G401 (cell line): ENCODE measurements at regions not wholly inside any gene's neighbourhood (a gene's known extent, or its start where the extent isn't known, plus 50 kb on each side); places are given as distances from the start of the nearest gene placed in this dataset.
"Not testable (repeated sequence)": the region's sequence is repeated elsewhere in the genome, so short reads cannot be mapped to it uniquely, and the experiment has no call there.

Source experiments
- DNase-seq: peaks from one replicate; pipeline ENCODE4 v3.0.0-alpha.2; 2015; ENCODE audit warnings: low spot score
- in situ Hi-C: cut with HindIII; loops from 2 replicates; pipeline ENCODE4 v1.10.0; 2016; ENCODE audit warnings: low sequenced_read_pairs, mixed read lengths

DNA sequence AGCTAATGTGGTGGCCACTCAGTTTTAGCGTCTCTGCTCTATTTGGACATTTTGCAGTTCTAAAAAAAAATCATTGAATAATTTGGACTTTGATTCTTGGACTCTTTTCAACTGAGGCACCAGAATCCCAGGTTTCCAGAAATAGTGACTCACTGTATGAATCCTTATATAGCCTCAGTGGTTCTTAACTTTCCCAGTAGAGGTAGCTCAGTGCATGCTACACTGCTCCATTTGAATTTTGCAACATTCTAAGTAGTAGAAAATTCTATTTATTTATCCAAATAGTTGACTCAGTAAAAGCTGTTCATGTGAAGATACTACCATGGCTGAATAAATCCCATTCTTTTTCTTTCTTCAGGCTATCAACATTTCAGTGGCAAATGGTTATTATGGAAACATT is 1544.0 kb downstream of the RPIA start:
- DNase-seq, in situ Hi-C loops: not testable (repeated sequence)

GRCh38 chr2:90237923-90238361 is 1546.5 kb downstream of the RPIA start:
- DNase-seq, in situ Hi-C loops: not testable (repeated sequence)

DNA sequence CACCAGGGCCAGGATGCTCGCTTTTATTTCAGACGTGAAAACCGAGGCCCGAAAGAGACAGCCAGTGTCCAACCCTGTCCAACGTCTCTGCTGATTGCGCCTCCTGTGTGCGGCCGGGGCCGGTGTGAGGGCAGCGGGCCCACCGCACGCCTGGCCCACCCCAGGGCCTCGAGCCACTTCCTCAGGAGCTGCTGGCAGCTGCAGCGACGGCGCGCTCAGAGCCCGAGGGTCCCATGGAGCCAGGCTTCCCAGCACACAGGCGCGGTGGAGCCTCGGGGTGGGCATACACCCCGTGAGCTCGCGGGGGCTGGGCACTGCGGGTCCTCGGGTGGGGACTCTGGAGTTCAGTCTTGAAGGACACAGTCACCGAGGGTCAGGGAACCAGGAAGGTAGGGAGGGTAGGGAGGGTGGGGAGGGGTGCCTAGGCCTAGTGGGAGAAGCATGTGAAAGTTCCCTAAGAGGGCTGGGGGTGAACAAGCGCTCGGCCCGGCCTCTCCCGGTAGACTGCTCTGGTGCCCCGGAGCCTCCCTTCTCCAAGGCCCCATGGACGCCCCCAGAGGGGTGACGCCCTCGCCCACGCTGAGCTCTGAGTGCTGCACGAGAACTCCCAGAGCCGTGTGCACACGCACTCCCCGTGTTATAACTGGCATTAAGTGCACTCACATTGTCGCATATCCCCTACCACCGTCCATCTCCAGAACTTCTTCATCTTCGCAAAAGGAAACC is 1547.2 kb downstream of the RPIA start:
- in situ Hi-C loops, DNase-seq: not testable (repeated sequence)

DNA sequence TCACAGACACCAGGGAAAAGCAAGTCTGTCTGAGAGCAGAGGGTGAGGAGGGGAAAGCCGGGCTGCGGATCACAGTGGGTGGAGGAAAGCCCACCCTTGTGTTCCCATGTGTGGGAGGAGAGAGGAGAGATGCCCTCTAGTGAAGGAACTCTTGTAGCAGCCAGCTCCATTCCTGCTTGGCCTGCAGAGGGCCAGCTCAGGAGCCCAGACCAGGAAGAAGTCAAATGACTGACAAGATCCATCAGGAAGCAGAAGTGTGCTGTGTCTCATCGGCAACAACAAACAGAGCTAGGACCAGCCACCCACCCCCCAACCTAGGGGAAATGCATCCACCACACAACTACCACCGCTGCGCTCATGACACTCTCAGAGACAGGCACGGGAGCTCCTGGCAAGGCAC is 1548.3 kb downstream of the RPIA start:
- DNase-seq, in situ Hi-C loops: not testable (repeated sequence)

- DNase-seq, in situ Hi-C loops: not testable (repeated sequence)
Observed at GRCh38 chr2:90244902-90245765, 1553.7 kb downstream of the RPIA start.

DNA sequence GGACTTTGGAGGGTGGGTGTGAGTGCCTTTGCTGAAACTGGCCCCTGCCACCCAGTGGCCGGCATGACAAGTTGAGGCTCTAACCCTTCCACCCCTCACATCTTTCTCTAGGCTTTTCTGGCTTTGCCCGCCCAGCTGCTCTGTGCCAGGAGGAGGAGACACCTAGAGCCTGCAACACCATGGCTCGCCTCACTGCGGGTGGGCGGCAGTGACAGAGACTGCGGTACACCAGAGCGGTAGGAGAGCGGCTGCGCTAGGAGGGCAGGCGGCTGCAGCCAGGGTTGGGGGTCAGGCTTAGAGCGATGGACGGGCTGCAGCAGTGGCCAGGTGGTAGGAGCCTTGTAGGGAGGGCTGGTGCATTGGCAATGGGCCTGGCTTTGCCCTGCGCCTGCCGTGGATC is 1556.9 kb downstream of the RPIA start:
- DNase-seq, in situ Hi-C loops: not testable (repeated sequence)

GRCh38 chr2:90250350-90250749 is 1558.9 kb downstream of the RPIA start:
- in situ Hi-C loops, DNase-seq: not testable (repeated sequence)

DNA sequence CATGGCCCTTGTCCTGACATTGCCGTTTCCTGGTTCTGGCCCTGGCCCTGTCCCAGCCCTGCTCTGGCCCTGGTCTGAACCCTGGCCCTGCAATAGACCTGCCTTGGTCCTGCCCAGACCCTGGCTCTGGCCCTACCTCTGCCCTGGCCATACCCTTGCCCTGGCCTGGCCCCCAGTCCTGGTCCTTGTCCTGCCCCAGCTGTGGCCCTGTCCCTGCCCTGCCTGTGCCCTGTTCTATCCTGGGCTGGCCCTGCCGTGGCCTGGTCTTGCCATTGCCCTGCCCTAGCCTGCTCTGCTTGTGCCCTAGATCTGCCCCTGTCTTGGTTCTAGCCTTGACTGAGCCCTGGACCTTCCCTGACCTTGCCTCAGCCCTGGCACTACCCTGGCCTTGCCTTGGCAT is 1560.1 kb downstream of the RPIA start:
- in situ Hi-C loops, DNase-seq: not testable (repeated sequence)

DNA sequence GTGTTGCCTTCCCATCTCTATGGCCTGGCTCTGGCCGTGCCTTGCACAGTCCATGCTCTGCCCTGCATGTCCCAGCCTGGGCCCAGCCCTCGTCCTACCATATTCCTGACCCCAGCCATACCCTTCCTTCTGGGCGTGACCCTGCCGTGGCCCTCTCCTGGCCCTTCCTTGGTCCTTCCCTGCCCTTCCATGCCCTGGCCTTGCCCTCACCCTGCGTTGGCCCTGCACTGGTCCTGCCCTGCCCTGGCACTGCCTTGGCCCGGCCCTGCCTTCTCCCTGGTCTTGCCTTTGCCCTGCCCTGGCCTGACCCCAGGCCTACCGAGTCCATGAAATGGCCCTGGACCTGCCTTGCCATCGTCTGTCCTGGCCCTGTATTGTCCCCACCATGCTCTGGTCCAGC is 1561.8 kb downstream of the RPIA start:
- DNase-seq, in situ Hi-C loops: not testable (repeated sequence)

- in situ Hi-C loops, DNase-seq: not testable (repeated sequence)
Observed at GRCh38 chr2:90266888-90267287, 1575.4 kb downstream of the RPIA start.

DNA sequence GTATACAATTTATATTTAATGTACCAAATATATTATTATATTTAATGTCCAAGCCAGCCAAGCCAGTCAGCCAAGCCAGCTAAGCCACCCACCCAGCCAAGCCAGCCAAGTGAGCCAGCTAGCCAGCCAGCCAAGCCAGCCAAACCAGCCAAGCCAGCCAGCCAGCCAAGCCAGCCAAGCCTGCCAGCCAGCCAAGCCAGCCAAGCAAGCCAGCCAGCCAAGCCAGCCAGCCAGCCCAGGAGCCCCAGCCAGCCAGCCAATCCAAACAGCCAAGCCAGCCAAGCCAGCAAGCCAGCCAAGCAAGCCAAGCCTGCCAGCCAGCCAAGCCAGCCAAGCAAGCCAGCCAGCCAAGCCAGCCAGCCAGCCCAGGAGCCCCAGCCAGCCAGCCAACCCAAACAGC is 1596.3 kb downstream of the RPIA start:
- DNase-seq, in situ Hi-C loops: not testable (repeated sequence)

DNA sequence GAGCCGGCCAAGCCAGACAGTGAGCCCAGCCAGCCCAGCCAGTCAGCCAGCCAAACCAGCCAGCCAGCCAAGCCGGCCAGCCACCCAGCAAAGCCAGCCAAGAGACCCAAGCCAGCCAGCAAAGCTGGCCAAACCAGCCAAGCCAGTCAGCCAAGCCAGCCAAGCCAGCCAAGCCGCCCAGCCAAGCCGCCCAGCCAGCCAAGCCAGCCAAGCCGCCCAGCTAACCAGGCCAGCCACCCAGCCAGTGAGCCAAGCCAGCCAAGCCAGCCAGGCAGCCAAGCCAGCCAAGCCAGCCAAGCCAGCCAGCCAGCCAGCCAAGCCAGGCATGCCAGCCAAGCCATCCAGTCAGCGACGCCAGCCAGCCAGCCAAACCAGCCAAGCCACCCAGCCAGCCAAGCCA is 1596.9 kb downstream of the RPIA start:
- DNase-seq, in situ Hi-C loops: not testable (repeated sequence)

GRCh38 chr2:90289291-90289980 is 1598.0 kb downstream of the RPIA start:
- DNase-seq, in situ Hi-C loops: not testable (repeated sequence)

DNA sequence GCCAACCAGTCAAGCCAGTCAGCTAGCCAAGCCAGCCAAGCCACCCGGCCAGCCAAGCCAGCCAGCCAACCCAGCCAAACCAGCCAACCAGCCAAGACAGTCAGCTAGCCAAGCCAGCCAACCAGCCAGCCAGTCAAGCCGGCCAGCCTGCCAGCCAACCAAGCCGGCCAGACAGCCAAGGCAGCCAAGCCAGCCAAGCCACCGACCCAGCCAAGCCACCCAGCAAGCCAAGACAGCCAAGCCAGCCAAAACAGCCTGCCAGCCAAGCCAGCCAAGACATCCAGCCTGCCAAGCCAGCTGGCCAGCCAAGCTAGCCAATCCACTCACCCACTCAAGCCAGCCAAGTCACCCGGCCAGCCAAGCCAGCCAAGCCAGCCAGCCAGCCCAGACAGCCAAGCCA is 1599.2 kb downstream of the RPIA start:
- in situ Hi-C loops, DNase-seq: not testable (repeated sequence)

DNA sequence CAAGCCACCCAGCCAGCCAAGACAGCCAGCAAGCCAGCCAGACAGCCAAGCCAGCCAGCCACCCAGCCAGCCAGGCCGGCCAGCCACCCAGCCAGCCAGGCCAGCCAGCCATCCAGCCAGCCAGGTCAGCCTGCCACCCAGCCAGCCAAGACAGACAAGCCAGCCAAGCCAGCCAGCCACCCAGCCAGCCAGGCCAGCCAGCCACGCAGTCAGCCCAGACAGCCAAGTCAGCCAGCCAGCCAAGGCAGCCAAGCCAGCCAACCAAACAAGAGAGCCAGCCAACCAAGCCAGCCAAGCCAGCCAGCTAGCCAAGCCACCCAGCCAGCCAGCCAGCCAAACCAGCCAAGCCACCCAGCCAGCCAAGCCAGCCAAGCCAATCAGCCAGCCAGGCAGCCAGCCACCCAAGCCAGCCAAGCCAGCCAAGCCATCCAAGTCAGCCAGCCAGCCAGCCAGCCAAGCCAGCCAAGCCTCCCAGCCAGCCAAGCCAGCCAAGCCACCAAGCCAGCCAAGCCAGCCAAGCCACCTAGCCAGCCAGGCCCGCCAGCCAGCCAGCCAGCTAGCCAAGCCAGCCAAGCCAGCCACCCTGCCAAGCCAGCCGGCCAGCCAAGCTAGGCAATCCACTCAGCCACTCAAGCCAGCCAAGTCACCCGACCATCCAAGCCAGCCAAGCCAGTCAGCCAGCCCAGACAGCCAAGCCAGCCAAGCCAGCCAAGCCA is 1599.9 kb downstream of the RPIA start:
- DNase-seq, in situ Hi-C loops: not testable (repeated sequence)

DNA sequence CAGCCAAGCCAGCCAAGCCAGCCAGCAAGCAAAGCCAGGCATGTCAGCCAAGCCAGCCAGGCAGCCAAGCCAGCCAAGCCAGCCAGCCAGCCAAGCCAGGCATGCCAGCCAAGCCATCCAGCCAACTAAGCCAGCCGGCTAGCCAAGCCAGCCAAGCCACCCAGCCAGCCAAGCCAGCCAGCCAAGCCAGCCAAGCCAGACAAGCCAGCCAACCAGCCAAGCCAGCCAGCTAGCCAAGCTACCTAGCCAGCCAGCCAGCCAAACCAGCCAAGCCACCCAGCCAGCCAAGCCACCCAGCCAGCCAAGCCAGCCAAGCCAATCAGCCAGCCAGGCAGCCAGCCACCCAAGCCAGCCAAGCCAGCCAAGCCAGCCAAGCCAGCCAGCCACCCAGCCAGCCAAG is 1600.5 kb downstream of the RPIA start:
- in situ Hi-C loops, DNase-seq: not testable (repeated sequence)

GRCh38 chr2:90292451-90292850 is 1601.0 kb downstream of the RPIA start:
- in situ Hi-C loops, DNase-seq: not testable (repeated sequence)

DNA sequence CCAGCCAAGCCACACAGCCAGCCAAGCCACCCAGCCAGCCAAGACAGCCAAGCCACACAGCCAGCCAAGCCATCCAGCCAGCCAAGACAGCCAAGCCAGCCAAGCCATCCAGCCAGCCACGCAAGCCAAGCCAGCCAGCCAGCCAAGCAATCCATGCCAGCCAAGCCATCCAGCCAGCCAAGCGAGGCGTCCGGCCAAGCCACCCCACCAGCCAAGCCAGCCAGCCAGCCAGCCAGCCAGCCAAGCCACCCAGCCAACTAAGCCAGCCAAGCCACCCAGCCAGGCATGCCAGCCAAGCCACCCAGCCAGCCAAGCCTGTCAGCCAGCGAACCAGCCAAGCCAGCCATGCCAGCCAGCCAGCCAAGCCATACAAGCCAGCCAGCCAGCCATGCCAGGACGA is 1601.8 kb downstream of the RPIA start:
- in situ Hi-C loops, DNase-seq: not testable (repeated sequence)

GRCh38 chr2:90293806-90294205 is 1602.3 kb downstream of the RPIA start:
- in situ Hi-C loops, DNase-seq: not testable (repeated sequence)
